ENCODE measurements at regions not wholly inside any gene's neighbourhood (a gene's known extent, or its start where the extent isn't known, plus 50 kb on each side); places are given as distances from the start of the nearest gene placed in this dataset.

- no peaks in the 10 kb centered on the region; a peak in 1 of 5 replicates for H3K4me1 ChIP-seq (replicated peaks in 1 of 2; ENCODE audit: control insufficient read depth in 2 of 2, insufficient read depth in 2 of 2, low read length in 2 of 2)
- no peaks in the 10 kb centered on the region for H3K36me3 ChIP-seq (ENCODE audit: control insufficient read depth, insufficient read depth, low read length)
- no peak overlapping the region for H3K4me3 ChIP-seq
- no peak overlapping the region for H3K4me2 ChIP-seq (ENCODE audit: insufficient read depth, low read length)
- no peaks in the 10 kb centered on the region for H3K9me3 ChIP-seq (replicated peaks; ENCODE audit: control insufficient read depth, insufficient read depth, low read depth, low read length)
- H4K20me1 ChIP-seq (replicated peaks; ENCODE audit: control insufficient read depth, insufficient read depth, low read length) = no peaks in the 10 kb centered on the region
- no peaks in the 10 kb centered on the region for H3K27me3 ChIP-seq (ENCODE audit: control insufficient read depth in 2 of 2, insufficient read depth in 2 of 2, low read length in 2 of 2)
- BruUV-seq (replicated peaks) = no TSS peak
- ATAC-seq = no peak
- intact Hi-C loops (cut with micrococcal nuclease) (no loop called here), in situ Hi-C loops (cut with MboI) (no loop called here)
- ChIA-PET POLR2A (no interaction called here), CTCF (ENCODE audit: low intra/inter-chr PET ratio) (no interaction called here)
- TF ChIP-seq DACH1 (IDR thresholded peaks at IDR 0.05; ENCODE audit: partially characterized antibody) = no peak
- TF ChIP-seq ZNF57 (CRISPR knock-in tag; IDR thresholded peaks at IDR 0.05) = peak; percentile 97
- no peaks in the 10 kb centered on the region for H3K9me1 ChIP-seq (ENCODE audit: control insufficient read depth, insufficient read depth, low read length)
- under 1% methylated on average over 9 of the region's 11 CpGs for WGBS (ENCODE audit: insufficient coverage, low coverage, missing lambda C conversion rate)
- H3K79me2 ChIP-seq (ENCODE audit: control insufficient read depth, insufficient read depth, low read length) = no peaks in the 10 kb centered on the region
- no peak overlapping the region for H2AFZ ChIP-seq (ENCODE audit: low read depth, low read length)
- DNase-seq (ENCODE audit: extremely low read depth in 1 of 4, low spot score in 3 of 4) = no peak
- H3K9ac ChIP-seq (ENCODE audit: insufficient read depth in 1 of 2, low read depth in 2 of 2, low read length in 2 of 2) = no peak overlapping the region
- FAIRE-seq = no peak
- H3K27ac ChIP-seq (ENCODE audit: extremely low read depth, low read depth, low read length) = no peak overlapping the region
These were observed 65.9 kb upstream of the HECTD2 start for GRCh38 chr10:91344117-91344856.

- Histone ChIP-seq H3K9me1 (ENCODE audit: control insufficient read depth, insufficient read depth, low read length) (no peaks in the 10 kb centered on the region), H3K4me3 (no peak overlapping the region), H3K9me3 (replicated peaks; ENCODE audit: control insufficient read depth, insufficient read depth, low read depth, low read length) (no peaks in the 10 kb centered on the region), H3K79me2 (ENCODE audit: control insufficient read depth, insufficient read depth, low read length) (no peaks in the 10 kb centered on the region), H3K27ac (ENCODE audit: extremely low read depth, low read depth, low read length) (no peak overlapping the region), H4K20me1 (replicated peaks; ENCODE audit: control insufficient read depth, insufficient read depth, low read length) (no peaks in the 10 kb centered on the region), H3K4me1 (replicated peaks in 1 of 2; ENCODE audit: control insufficient read depth in 2 of 2, insufficient read depth in 2 of 2, low read length in 2 of 2) (no peaks in the 10 kb centered on the region; a peak in 1 of 5 replicates), H3K9ac (ENCODE audit: insufficient read depth in 1 of 2, low read depth in 2 of 2, low read length in 2 of 2) (no peak overlapping the region), H3K27me3 (ENCODE audit: control insufficient read depth in 2 of 2, insufficient read depth in 2 of 2, low read length in 2 of 2) (no peaks in the 10 kb centered on the region), H2AFZ (ENCODE audit: low read depth, low read length) (no peak overlapping the region), H3K36me3 (ENCODE audit: control insufficient read depth, insufficient read depth, low read length) (no peaks in the 10 kb centered on the region), H3K4me2 (ENCODE audit: insufficient read depth, low read length) (no peak overlapping the region)
- in situ Hi-C loops (cut with MboI) = no loop called here
- no TSS peak for BruUV-seq (replicated peaks)
- ChIA-PET POLR2A (interaction anchor here (0.8 kb wide), 1 partner anchor 12 kb away, joined by 3 read pairs; no protein-coding TSS in a partner anchor), CTCF (ENCODE audit: low intra/inter-chr PET ratio) (no interaction called here)
- intact Hi-C loops (cut with micrococcal nuclease) = no loop called here
- TF ChIP-seq GATAD2A (IDR thresholded peaks at IDR 0.05) (no peak), PHB (CRISPR knock-in tag; IDR thresholded peaks at IDR 0.05) (no peak), ZKSCAN8 (CRISPR knock-in tag; IDR thresholded peaks at IDR 0.05) (no peak)
- TF ChIP-seq, protein P1, sequence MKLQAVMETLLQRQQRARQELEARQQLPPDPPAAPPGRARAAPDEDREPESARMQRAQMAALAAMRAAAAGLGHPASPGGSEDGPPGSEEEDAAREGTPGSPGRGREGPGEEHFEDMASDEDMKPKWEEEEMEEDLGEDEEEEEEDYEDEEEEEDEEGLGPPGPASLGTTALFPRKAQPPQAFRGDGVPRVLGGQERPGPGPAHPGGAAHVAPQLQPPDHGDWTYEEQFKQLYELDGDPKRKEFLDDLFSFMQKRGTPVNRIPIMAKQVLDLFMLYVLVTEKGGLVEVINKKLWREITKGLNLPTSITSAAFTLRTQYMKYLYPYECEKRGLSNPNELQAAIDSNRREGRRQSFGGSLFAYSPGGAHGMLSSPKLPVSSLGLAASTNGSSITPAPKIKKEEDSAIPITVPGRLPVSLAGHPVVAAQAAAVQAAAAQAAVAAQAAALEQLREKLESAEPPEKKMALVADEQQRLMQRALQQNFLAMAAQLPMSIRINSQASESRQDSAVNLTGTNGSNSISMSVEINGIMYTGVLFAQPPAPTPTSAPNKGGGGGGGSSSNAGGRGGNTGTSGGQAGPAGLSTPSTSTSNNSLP (IDR thresholded peaks at IDR 0.05; ENCODE audit: borderline replicate concordance, low read depth, low read length) = no peak
- no peak for ATAC-seq
- no peak for FAIRE-seq
- no peak for DNase-seq (ENCODE audit: extremely low read depth in 1 of 4, low spot score in 3 of 4)
- 0% methylated on average over 2 of the region's 2 CpGs for WGBS (ENCODE audit: insufficient coverage, low coverage, missing lambda C conversion rate)
These were observed 64.4 kb upstream of the HECTD2 start for GRCh38 chr10:91345716-91346115.
